Astrocyte of the hippocampus (primary cell): ENCODE measurements at regions not wholly inside any gene's neighbourhood (a gene's known extent, or its start where the extent isn't known, plus 50 kb on each side); places are given as distances from the start of the nearest gene placed in this dataset.

Experiments used
- DNase-seq: peaks from one replicate; pipeline ENCODE4 v3.0.0; 2011; ENCODE audit warnings: low read depth, low spot score

GRCh38 chr7:70986297-70986696 is 145.6 kb upstream of the GALNT17 start:
- no peak for DNase-seq

- DNase-seq: no peak
Measured at GRCh38 chr7:70994176-70994575, 137.8 kb upstream of the GALNT17 start.

DNA sequence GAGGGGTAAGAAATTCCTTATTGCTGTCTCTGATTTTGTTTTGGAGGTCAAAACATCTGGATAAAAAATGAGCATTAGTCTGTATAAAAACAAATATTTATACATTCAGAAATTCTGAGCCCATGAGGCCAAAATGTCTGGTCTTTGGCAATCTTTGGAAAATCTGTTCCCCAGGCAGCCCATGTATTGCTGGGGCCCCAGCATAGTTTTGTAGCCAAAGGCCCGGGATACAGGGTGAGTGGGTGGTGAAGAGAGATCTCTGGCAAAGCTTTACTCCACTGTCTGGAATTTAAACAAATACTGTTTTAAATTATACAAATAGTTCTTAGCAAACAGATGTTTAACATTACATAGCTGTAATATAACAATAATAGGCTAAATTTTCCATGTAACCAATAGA is 134.7 kb upstream of the GALNT17 start:
- DNase-seq: no peak

- no peak for DNase-seq
Measured at GRCh38 chr7:71005109-71005508, 126.8 kb upstream of the GALNT17 start.

GRCh38 chr7:71009636-71010035 is 122.3 kb upstream of the GALNT17 start:
- DNase-seq: no peak

DNA sequence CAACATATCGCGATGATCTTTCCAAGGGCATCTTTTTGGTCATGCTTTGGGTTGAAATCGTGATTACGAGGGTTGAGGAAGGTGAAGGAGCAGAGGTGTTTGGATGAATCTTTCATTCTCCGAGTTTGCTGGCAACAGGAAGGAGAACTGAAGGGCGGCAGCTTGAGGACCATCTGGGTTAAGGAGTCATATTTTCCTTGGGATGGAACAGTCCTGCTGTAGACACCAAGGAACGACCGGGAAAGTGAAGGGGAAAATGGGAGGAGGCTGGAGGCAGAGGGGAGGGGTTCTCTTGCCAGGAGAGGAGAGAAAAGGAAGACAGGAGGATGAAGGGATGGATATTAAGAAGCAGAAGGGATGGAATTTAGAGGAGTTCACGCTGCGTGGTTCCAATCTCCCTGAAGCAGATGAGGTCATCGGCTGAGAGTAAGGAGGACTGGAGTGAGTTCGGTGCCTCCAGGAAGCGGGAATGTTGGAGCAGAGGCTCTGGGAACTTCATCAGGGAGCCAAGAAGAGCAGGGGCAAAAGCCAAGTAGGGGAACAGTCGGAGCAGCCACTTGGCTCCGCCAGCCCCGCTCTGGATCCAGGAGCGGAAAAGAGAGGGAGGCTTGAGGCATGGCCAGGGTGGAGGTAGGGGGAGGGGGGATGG is 116.6 kb upstream of the GALNT17 start:
- no peak for DNase-seq

DNA sequence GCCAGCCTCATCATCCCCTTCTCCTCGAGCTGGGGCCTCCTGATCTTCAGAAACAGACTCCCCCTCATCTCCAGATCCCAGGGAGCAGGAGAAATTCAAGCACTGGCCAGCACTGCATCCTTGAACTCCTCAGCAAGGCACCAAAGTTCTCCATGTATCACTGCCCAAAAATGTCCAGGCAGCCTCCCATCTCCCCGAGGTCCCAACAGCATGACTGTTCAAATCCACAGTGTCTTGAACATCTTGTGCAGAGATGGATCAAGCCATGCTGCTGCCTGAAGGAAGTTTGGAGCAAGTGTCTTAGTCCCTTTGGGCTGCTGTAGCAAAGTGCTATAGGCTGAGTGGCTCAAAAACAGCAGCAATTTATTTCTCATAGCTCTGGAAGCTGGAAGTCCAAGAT is 115.5 kb upstream of the GALNT17 start:
- no peak for DNase-seq

DNA sequence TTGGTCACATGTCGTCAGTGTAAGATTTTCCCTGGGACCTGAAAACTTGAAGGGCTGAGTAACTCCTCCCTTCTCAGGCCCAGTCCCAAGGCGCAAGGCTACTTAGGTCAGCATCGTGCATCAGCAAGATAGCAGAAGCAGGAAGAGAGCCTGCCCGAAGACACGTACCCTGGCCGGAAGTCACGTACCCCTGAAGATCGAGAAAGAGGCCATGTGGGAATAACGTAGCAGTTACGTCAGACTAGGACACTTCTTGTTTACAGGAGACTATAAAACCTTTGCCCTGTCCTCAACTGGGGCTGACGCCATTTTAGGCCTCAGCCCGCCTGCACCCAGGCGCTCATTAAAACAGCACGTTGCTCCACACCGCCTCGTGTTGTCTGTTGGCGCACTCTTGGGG is 114.3 kb upstream of the GALNT17 start:
- DNase-seq: no peak

DNA sequence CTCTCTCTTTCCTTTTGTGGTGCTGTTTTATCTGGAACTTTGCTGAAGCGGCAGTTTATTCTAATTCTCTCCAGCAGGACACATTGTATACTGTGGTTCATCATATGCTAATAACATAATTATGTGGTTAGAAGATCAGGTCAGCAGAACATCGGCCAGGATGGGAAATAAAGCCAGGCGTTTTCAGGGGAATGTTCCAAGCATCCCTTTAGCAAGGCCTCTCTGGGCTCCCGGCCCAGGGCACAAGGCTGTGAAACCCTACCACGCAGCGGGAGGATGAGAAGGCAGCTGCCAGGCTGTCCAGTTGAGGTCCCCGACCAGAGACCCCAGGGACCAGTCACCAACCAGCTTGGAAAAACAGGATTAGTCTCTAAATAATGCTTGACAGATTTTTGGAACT is 112.2 kb upstream of the GALNT17 start:
- DNase-seq: peak; percentile 67

DNA sequence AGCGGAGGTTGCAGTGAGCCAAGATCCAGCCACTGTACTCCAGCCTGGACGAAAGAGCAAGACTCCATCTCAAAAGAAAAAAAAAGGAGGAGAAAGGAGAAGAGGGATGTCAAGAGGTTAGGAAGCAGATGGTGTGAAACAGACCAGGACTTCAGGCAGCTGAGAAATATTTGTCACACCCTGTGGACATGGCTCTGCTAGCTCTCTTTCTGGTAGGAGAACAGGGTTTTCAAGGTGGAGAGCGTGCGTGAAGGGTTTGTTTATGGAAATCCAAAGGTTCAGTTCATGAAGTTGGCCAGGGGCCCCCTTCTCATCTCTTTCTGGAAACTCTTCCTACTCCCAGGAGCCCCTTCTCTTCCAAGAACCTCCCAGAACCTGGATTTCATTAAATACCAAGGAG is 110.8 kb upstream of the GALNT17 start:
- no peak for DNase-seq

DNA sequence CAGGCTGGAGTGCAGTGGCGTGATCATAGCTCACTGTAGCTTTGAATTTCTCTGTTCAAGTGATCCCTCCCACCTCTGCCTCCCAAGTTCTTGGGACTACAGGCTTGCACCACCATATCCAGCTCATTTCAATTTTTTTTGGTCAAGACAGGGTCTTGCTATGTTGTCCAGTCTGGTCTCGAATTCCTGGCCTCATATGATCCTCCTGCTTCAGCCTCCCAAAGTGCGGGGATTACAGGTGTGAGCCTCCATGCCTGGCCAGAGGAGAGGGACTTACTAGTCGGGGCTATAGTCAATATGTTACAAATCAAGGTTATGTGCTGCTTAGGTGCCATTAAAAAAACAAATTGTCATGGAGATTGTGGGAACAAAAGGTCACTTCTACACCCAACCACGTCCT is 105.3 kb upstream of the GALNT17 start:
- no peak for DNase-seq

DNA sequence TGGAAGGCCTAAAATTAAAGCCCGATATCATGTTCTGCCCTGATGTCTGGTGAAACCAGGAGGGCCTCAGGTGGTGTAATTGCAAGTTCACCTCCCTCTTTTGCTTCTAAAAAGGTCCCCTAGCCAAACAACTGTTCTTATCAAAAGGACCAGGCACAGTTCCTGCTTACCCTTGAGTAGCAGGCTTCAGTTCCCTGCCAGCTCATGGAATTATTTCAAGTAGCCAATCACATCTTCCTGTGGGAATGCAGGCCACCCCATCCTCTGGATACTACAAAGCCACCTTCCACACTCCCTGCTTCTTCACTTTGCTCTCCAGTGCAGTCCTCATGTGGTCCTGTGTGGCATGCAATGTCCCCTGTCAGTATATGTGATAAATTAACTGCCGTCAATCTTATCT is 97.7 kb upstream of the GALNT17 start:
- no peak for DNase-seq

GRCh38 chr7:71042591-71042990 is 89.4 kb upstream of the GALNT17 start:
- DNase-seq: no peak

DNA sequence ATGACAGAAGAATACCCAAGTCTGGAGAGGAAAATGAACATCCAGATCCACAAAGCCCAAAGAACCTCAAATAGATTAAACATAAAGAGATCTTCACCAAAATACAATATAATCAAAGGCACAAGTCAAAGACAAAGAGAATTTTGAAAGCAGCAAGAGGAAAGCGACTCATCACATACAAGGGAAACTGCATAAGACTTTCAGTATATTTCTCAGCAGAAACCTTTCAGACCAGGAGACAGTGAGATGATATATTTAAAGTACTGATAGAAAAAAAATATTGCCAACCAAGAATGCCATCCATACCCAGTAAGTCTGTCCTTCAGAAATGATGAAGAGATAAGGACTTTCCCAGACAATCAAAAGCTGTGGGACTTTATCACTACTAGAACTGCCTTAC is 81.5 kb upstream of the GALNT17 start:
- DNase-seq: no peak

GRCh38 chr7:71055504-71055903 is 76.4 kb upstream of the GALNT17 start:
- no peak for DNase-seq

GRCh38 chr7:71077743-71078476 is 54.0 kb upstream of the GALNT17 start:
- DNase-seq: no peak
